Aorta (tissue), 5 donors: ENCODE measurements at regions not wholly inside any gene's neighbourhood (a gene's known extent, or its start where the extent isn't known, plus 50 kb on each side); places are given as distances from the start of the nearest gene placed in this dataset.
"Not testable (repeated sequence)": the region's sequence is repeated elsewhere in the genome, so short reads cannot be mapped to it uniquely, and the experiment has no call there.

ENCODE experiments used
- ATAC-seq: fragments of 200-7000 bp; cut with Tn5 transposase; one replicate; pipeline ENCODE4 v1.9.1; 2022; ENCODE audit warnings: moderate library complexity; ENCODE audit not compliant: low FRiP score
- DNase-seq, 2 donors: peaks; one replicate each; pipeline ENCODE4 v3.0.0-alpha.2; 2020
- H3K27ac ChIP-seq, 2 donors: one replicate each; pipeline ENCODE4 v1.5.1; 2013; ENCODE audit warnings: low read length in 2 of 2, mild to moderate bottlenecking in 2 of 2, moderate library complexity in 2 of 2, control low read depth in 1 of 2, inconsistent platforms in 1 of 2, low read depth in 1 of 2
- H3K27me3 ChIP-seq, 2 donors: one replicate each; pipeline ENCODE4 v1.6.1; 2013; ENCODE audit warnings: control low read depth in 1 of 2, low read length in 1 of 2, mild to moderate bottlenecking in 1 of 2, moderate library complexity in 1 of 2; ENCODE audit not compliant: insufficient read depth in 2 of 2, control insufficient read depth in 1 of 2
- H3K36me3 ChIP-seq, 2 donors: one replicate each; pipeline ENCODE4 v1.6.1; 2013; ENCODE audit warnings: control low read depth in 1 of 2, low read length in 1 of 2, mild to moderate bottlenecking in 1 of 2; ENCODE audit not compliant: insufficient read depth in 2 of 2, control insufficient read depth in 1 of 2
- H3K4me1 ChIP-seq, 2 donors: one replicate each; pipeline ENCODE4 v1.6.1; 2013; ENCODE audit warnings: low read length in 2 of 2, control low read depth in 1 of 2, mild to moderate bottlenecking in 1 of 2, moderate library complexity in 1 of 2; ENCODE audit not compliant: insufficient read depth in 2 of 2, control insufficient read depth in 1 of 2
- H3K4me3 ChIP-seq, 2 donors: one replicate each; pipeline ENCODE4 v1.5.1; 2013; ENCODE audit warnings: low read length in 2 of 2, control low read depth in 1 of 2, mild to moderate bottlenecking in 1 of 2
- H3K9me3 ChIP-seq: one replicate; pipeline ENCODE4 v1.6.1; 2013; ENCODE audit warnings: mild to moderate bottlenecking, low read length; ENCODE audit not compliant: control insufficient read depth
- WGBS, 2 donors: extraction: QIAGEN DNeasy Blood & Tissue Kit; methylation state at CpG; one replicate each; pipeline ENCODE4 v1.1.7; 2013; 5-methylcytosine and 5-hydroxymethylcytosine counted together
- intact Hi-C, 2 donors: fragments of 100-400 bp; cut with DNase I; formaldehyde crosslinking; loops; one replicate each; pipeline versions ENCODE4 v1.14.2 to v1.15.0; 2022
- donor health status: healthy with polysubstance abuse.
- donor health status: Bipolar disorder and iron deficiency.
- donor health status: DM: no; HTN: no; CAD: no.
- donor health status: DM: no; HTN: no; CAD: no.
- donor health status: DM: yes; HTN: yes; CAD: no.

GRCh38 chr17:74141612-74142011 is 61.9 kb upstream of the RPL38 start:
- Histone ChIP-seq H3K27ac (no peak overlapping the region), H3K4me3 (no peak overlapping the region), H3K36me3 (no peaks in the 10 kb centered on the region), H3K27me3 (no peaks in the 10 kb centered on the region), H3K4me1 (no peaks in the 10 kb centered on the region), H3K9me3 (peaks cover 6% of the 10 kb centered on the region)
- no peak for DNase-seq
- ATAC-seq, result no peak
- intact Hi-C loops, result no loop called here

- H3K27ac ChIP-seq, H3K9me3 ChIP-seq, H3K4me1 ChIP-seq, DNase-seq, H3K36me3 ChIP-seq, H3K27me3 ChIP-seq, H3K4me3 ChIP-seq, ATAC-seq, intact Hi-C loops: not testable (repeated sequence)
- 71 to 76% methylated on average over 4 of the region's 4 CpGs for whole genome bisulfite sequencing, 2 donors
These were observed 60.2 kb upstream of the RPL38 start for GRCh38 chr17:74143318-74143717.

GRCh38 chr17:74145756-74146155 is 57.7 kb upstream of the RPL38 start:
- WGBS, 2 donors, result 53 to 54% methylated on average over 6 of the region's 6 CpGs

GRCh38 chr17:74146196-74146595 is 57.3 kb upstream of the RPL38 start:
- H3K27me3 ChIP-seq, result no peaks in the 10 kb centered on the region
- no peak for DNase-seq
- no peak overlapping the region for H3K4me3 ChIP-seq
- 71 to 76% methylated on average over 3 of the region's 3 CpGs for WGBS, 2 donors
- intact Hi-C loops, result no loop called here
- peaks cover 4% of the 10 kb centered on the region for H3K9me3 ChIP-seq
- no peaks in the 10 kb centered on the region for H3K36me3 ChIP-seq
- no peak overlapping the region for H3K27ac ChIP-seq
- no peak for ATAC-seq
- no peaks in the 10 kb centered on the region for H3K4me1 ChIP-seq

More at GRCh38 chr17:74145756-74146155, 57.7 kb upstream of the RPL38 start:
- Histone ChIP-seq H3K9me3 (peaks cover 4% of the 10 kb centered on the region), H3K4me1 (no peaks in the 10 kb centered on the region), H3K27ac (no peak overlapping the region), H3K4me3 (no peak overlapping the region), H3K36me3 (no peaks in the 10 kb centered on the region), H3K27me3 (no peaks in the 10 kb centered on the region)
- DNase-seq, result no peak
- intact Hi-C loops, result no loop called here
- no peak for ATAC-seq

- Histone ChIP-seq H3K4me3 (no peak overlapping the region), H3K4me1 (no peaks in the 10 kb centered on the region), H3K36me3 (no peaks in the 10 kb centered on the region), H3K27ac (no peak overlapping the region), H3K27me3 (no peaks in the 10 kb centered on the region), H3K9me3 (peaks cover 4% of the 10 kb centered on the region)
- DNase-seq (no peak), ATAC-seq (no peak)
- WGBS, 2 donors, result 71 to 72% methylated on average over 15 of the region's 15 CpGs
- intact Hi-C loops, result no loop called here
These were observed 56.2 kb upstream of the RPL38 start for GRCh38 chr17:74147056-74147835.

GRCh38 chr17:74147966-74148365 is 55.5 kb upstream of the RPL38 start:
- H3K27ac ChIP-seq, result no peak overlapping the region
- 68 to 75% methylated on average over 4 of the region's 4 CpGs for WGBS, 2 donors
- intact Hi-C loops, result no loop called here
- ATAC-seq (no peak), DNase-seq (no peak)
- no peaks in the 10 kb centered on the region for H3K4me1 ChIP-seq
- H3K36me3 ChIP-seq, result no peaks in the 10 kb centered on the region
- no peak overlapping the region for H3K4me3 ChIP-seq
- H3K9me3 ChIP-seq, result peaks cover 2% of the 10 kb centered on the region
- no peaks in the 10 kb centered on the region for H3K27me3 ChIP-seq

GRCh38 chr17:74148446-74148845 is 55.0 kb upstream of the RPL38 start:
- ATAC-seq, result no peak

GRCh38 chr17:74148901-74149596 is 54.4 kb upstream of the RPL38 start:
- Histone ChIP-seq H3K36me3 (no peaks in the 10 kb centered on the region), H3K4me3 (no peak overlapping the region), H3K27ac (no peak overlapping the region), H3K27me3 (no peaks in the 10 kb centered on the region), H3K4me1 (no peaks in the 10 kb centered on the region), H3K9me3 (no peaks in the 10 kb centered on the region)
- ATAC-seq, result no peak
- no peak for DNase-seq
- 91 to 93% methylated on average over 7 of the region's 7 CpGs for WGBS, 2 donors
- intact Hi-C loops, result no loop called here

More at GRCh38 chr17:74148446-74148845, 55.0 kb upstream of the RPL38 start:
- DNase-seq, result no peak
- Histone ChIP-seq H3K9me3 (no peaks in the 10 kb centered on the region), H3K27me3 (no peaks in the 10 kb centered on the region), H3K36me3 (no peaks in the 10 kb centered on the region), H3K4me1 (no peaks in the 10 kb centered on the region), H3K4me3 (no peak overlapping the region), H3K27ac (no peak overlapping the region)
- 84 to 91% methylated on average over 4 of the region's 4 CpGs for WGBS, 2 donors
- intact Hi-C loops, result no loop called here
